RWPE2 (cell line): ENCODE measurements at regions not wholly inside any gene's neighbourhood (a gene's known extent, or its start where the extent isn't known, plus 50 kb on each side); places are given as distances from the start of the nearest gene placed in this dataset.

Experiments used
- ATAC-seq: fragments of 200-7000 bp; cut with Tn5 transposase; 3 replicates; pipeline ENCODE4 v1.9.1; 2021; ENCODE audit warnings: low read depth
- DNase-seq: peaks from one replicate; pipeline ENCODE4 v3.0.0-alpha.2; 2020; ENCODE audit warnings: low spot score
- H3K27ac ChIP-seq: fragments of 450-650 bp; 2 replicates; pipeline ENCODE4 v1.5.1; 2017; ENCODE audit warnings: mild to moderate bottlenecking; ENCODE audit not compliant: poor library complexity, severe bottlenecking
- H3K27me3 ChIP-seq: fragments of 250-450 bp; sonication (Bioruptor Pico); 2 replicates; pipeline ENCODE4 v1.5.1; 2021; ENCODE audit warnings: mild to moderate bottlenecking, moderate library complexity; ENCODE audit not compliant: insufficient read depth, poor library complexity, severe bottlenecking
- H3K36me3 ChIP-seq: fragments of 250-450 bp; sonication (Bioruptor Pico); 2 replicates; pipeline ENCODE4 v1.5.1; 2020; ENCODE audit warnings: low read depth, mild to moderate bottlenecking, moderate library complexity
- H3K4me1 ChIP-seq: fragments of 250-450 bp; sonication (Bioruptor Pico); 2 replicates; pipeline ENCODE4 v1.5.1; 2021; ENCODE audit warnings: mild to moderate bottlenecking, moderate library complexity; ENCODE audit not compliant: insufficient read depth, poor library complexity, severe bottlenecking
- H3K4me3 ChIP-seq: fragments of 250-450 bp; sonication (Bioruptor Pico); 2 replicates; pipeline ENCODE4 v1.5.1; 2021; ENCODE audit warnings: mild to moderate bottlenecking, moderate library complexity; ENCODE audit not compliant: severe bottlenecking
- H3K9me3 ChIP-seq: fragments of 250-450 bp; sonication (Bioruptor Pico); 2 replicates; pipeline ENCODE4 v1.5.1; 2021; ENCODE audit warnings: mild to moderate bottlenecking, moderate library complexity; ENCODE audit not compliant: severe bottlenecking
- TF ChIP-seq, protein P1 (sequence below): fragments of 450-650 bp; IDR thresholded peaks from one replicate; pipeline ENCODE4 v1.5.1; 2017; ENCODE audit warnings: mild to moderate bottlenecking, moderate library complexity; ENCODE audit not compliant: poor library complexity, severe bottlenecking

DNA sequence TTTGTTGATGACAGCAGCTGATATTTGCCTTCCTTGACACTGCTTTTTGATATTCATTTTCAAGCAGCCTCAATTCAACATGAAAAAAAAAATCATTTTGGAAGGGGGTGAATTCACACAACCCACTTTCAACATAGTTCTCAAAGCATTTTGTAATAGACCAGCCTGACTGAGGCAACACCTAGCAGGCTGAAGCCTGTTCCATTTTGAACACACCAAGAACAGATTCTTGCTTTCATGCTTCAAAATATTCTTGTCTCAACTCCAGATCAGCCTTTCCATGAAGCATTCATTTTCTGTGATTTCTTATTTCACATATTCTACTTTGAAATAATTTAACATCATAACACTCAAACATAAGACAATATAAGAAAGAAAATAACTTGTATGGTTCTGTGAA is 812.6 kb upstream of the POU3F3 start:
- TF ChIP-seq, protein P1, sequence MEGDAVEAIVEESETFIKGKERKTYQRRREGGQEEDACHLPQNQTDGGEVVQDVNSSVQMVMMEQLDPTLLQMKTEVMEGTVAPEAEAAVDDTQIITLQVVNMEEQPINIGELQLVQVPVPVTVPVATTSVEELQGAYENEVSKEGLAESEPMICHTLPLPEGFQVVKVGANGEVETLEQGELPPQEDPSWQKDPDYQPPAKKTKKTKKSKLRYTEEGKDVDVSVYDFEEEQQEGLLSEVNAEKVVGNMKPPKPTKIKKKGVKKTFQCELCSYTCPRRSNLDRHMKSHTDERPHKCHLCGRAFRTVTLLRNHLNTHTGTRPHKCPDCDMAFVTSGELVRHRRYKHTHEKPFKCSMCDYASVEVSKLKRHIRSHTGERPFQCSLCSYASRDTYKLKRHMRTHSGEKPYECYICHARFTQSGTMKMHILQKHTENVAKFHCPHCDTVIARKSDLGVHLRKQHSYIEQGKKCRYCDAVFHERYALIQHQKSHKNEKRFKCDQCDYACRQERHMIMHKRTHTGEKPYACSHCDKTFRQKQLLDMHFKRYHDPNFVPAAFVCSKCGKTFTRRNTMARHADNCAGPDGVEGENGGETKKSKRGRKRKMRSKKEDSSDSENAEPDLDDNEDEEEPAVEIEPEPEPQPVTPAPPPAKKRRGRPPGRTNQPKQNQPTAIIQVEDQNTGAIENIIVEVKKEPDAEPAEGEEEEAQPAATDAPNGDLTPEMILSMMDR, result no peak
- Histone ChIP-seq H3K27ac (no peak overlapping the region), H3K36me3 (no peaks in the 10 kb centered on the region), H3K9me3 (no peaks in the 10 kb centered on the region), H3K27me3 (peaks cover 24% of the 10 kb centered on the region), H3K4me1 (no peaks in the 10 kb centered on the region), H3K4me3 (no peak overlapping the region)
- DNase-seq (no peak), ATAC-seq (no peak)

DNA sequence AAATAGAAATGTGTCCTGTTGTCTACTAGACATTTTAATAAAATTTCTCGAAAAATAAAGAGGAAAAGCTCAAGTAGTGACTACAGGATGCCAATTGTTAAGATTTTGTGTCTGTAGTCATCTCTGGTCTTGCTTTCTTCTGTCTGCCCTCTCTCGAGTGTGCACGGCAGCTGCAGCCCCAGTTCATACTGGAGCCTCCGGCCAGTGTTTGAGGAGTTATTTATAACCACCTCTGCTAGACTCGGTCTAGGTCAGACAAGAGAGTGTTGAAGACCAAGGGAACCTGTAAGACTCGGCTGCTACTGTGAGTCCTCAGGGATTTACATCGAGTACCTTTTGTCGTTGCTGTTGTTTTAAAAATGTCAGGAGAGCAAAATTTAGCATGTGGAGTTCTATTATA is 810.1 kb upstream of the POU3F3 start:
- Histone ChIP-seq H3K9me3 (no peaks in the 10 kb centered on the region), H3K4me3 (no peak overlapping the region), H3K4me1 (no peaks in the 10 kb centered on the region), H3K27me3 (peaks cover 13% of the 10 kb centered on the region), H3K36me3 (no peaks in the 10 kb centered on the region), H3K27ac (no peak overlapping the region)
- ATAC-seq, result no peak
- no peak for DNase-seq
- TF ChIP-seq, protein P1, result no peak

DNA sequence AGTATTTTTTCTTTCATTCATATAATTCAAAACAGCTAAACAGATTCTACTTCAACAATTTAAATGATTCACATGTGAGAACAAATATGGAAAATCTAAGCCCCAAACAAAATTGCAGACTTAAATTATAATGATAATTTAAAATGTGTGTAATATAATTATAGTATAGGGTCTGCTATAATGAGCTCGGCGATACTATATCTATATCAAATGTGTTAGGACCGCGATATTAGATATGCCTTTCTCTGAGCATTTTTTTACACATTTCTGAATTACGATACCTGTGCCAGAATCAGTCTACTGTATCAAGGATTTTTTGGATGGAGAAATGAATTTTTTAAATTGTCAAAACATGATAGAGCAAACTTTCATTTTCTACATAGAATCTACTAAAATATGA is 808.8 kb upstream of the POU3F3 start:
- H3K9me3 ChIP-seq, result no peaks in the 10 kb centered on the region
- no peak overlapping the region for H3K4me3 ChIP-seq
- DNase-seq, result no peak
- H3K27ac ChIP-seq, result no peak overlapping the region
- TF ChIP-seq, protein P1, result no peak
- H3K36me3 ChIP-seq, result no peaks in the 10 kb centered on the region
- H3K4me1 ChIP-seq, result no peaks in the 10 kb centered on the region
- ATAC-seq, result no peak
- peaks cover 5% of the 10 kb centered on the region for H3K27me3 ChIP-seq

DNA sequence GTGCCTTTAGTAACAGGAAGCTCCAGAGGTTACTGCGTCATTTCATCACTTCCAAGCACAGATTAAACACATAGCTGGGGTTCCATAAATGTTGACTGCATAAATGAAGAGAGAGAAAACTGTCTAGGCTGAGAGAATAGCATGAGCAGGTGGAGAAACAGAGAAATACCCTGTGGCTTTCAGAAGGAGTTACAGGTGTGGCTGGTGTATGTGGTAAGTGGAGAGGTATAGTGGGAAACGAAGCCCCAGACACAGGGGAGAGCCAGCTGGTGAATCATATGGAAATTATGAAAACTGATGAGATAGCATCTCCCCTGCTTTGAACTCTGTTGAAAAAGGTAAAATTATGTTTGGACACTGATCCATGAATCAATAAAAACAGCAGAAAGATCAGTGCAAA is 807.4 kb upstream of the POU3F3 start:
- no peaks in the 10 kb centered on the region for H3K4me1 ChIP-seq
- H3K4me3 ChIP-seq, result no peak overlapping the region
- H3K27ac ChIP-seq, result no peak overlapping the region
- no peaks in the 10 kb centered on the region for H3K9me3 ChIP-seq
- no peak for DNase-seq
- ATAC-seq, result no peak
- TF ChIP-seq, protein P1, result no peak
- H3K36me3 ChIP-seq, result no peaks in the 10 kb centered on the region
- peaks cover 2% of the 10 kb centered on the region for H3K27me3 ChIP-seq

DNA sequence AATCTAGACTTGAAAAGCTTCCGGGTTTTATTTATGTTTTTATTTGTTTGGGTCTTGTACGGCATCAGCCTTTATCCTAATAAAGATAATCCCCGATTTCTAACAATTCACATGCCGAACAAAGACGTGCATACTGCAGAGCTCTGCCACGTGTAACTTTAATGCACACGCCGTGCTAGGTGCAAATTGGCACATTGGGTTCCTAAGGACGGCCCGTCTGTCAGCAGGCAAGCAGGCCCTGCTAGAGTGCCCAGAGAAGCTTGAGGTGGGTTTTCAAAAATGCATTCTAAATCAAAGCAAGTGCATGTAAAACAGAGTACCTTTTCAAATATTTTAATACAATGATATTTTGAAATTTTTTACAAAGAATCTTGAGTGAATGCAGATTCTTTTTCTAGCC is 806.4 kb upstream of the POU3F3 start:
- TF ChIP-seq, protein P1, result no peak
- no peaks in the 10 kb centered on the region for H3K4me1 ChIP-seq
- H3K4me3 ChIP-seq, result no peak overlapping the region
- no peak overlapping the region for H3K27ac ChIP-seq
- H3K36me3 ChIP-seq, result no peaks in the 10 kb centered on the region
- no peak for DNase-seq
- H3K27me3 ChIP-seq, result peaks cover 12% of the 10 kb centered on the region
- no peaks in the 10 kb centered on the region for H3K9me3 ChIP-seq
- no peak for ATAC-seq
